GM12891 (cell line): ENCODE measurements at regions not wholly inside any gene's neighbourhood (a gene's known extent, or its start where the extent isn't known, plus 50 kb on each side); places are given as distances from the start of the nearest gene placed in this dataset.

Experiments used
- POLR2A ChIP-seq: IDR thresholded peaks from 2 replicates; pipeline ENCODE4 v1.6.1; 2011; ENCODE audit warnings: low read depth, low read length, control low read depth
- POLR2AphosphoS5 ChIP-seq: IDR thresholded peaks from 2 replicates; pipeline ENCODE4 v1.6.1; 2011; ENCODE audit warnings: low read depth, low read length, control low read depth
- POU2F2 ChIP-seq: IDR thresholded peaks from 2 replicates; pipeline ENCODE4 v1.6.1; 2011; ENCODE audit warnings: low read depth, mild to moderate bottlenecking, control low read depth, low read length, moderate library complexity
- TAF1 ChIP-seq: IDR thresholded peaks from 2 replicates; pipeline ENCODE4 v1.6.1; 2011; ENCODE audit warnings: low read depth, low read length, control low read depth

- no peak for TF ChIP-seq TAF1
- TF ChIP-seq POLR2A = no peak
- no peak for TF ChIP-seq POLR2AphosphoS5
- TF ChIP-seq POU2F2 = no peak
Observed at GRCh38 chr16:35711958-35712357, 2252.5 kb downstream of the TP53TG3F start.
